OCI-LY7 (cell line): ENCODE measurements at regions not wholly inside any gene's neighbourhood (a gene's known extent, or its start where the extent isn't known, plus 50 kb on each side); places are given as distances from the start of the nearest gene placed in this dataset.

Source experiments
- BruUV-seq: library from RNA; stranded (reverse); fragments of 400-500 nt; replicated peaks from 2 replicates; lab custom pipeline; 2021; lab: Mats Ljungman, UMichigan
- CTCF ChIA-PET: fragments of 300-600 bp; sonication (Branson Sonifier 250); formaldehyde crosslinking; loops from one replicate; lab custom pipeline; 2022; ENCODE audit warnings: antibody characterized with exemption; ENCODE audit not compliant: unreplicated experiment; lab: Charles Lee
- POLR2A ChIA-PET: fragments of 300-600 bp; sonication (Branson Sonifier 250); formaldehyde crosslinking; loops from one replicate; lab custom pipeline; 2022; ENCODE audit warnings: antibody characterized with exemption; lab: Charles Lee
- DNase-seq: peaks from one replicate; pipeline ENCODE4 v3.0.0-alpha.2; 2015; ENCODE audit warnings: low spot score
- H2AFZ ChIP-seq: fragments of 200-600 bp; sonication (generic), shearing (Covaris generic); 2 replicates; pipeline ENCODE4 v1.6.1; 2014; ENCODE audit warnings: mild to moderate bottlenecking, antibody characterized with exemption, low read length, moderate library complexity
- H3K27ac ChIP-seq: fragments of 200-600 bp; sonication (generic); 2 replicates; pipeline ENCODE4 v1.5.1; 2014; ENCODE audit warnings: mixed run types, low read depth, mild to moderate bottlenecking, moderate library complexity, low read length, inconsistent platforms; ENCODE audit not compliant: poor library complexity, severe bottlenecking
- H3K36me3 ChIP-seq: fragments of 200-600 bp; sonication (generic); 2 replicates; pipeline ENCODE4 v1.6.1; 2014; ENCODE audit warnings: mild to moderate bottlenecking, antibody characterized with exemption, low read length, moderate library complexity, mixed read lengths; ENCODE audit not compliant: insufficient read depth
- H3K4me1 ChIP-seq: fragments of 200-600 bp; sonication (generic); 2 replicates; pipeline ENCODE4 v1.5.1; 2014; ENCODE audit warnings: mild to moderate bottlenecking, low read length; ENCODE audit not compliant: insufficient read depth, poor library complexity, severe bottlenecking
- H3K4me2 ChIP-seq: fragments of 200-600 bp; sonication (generic); 2 replicates; pipeline ENCODE4 v1.6.1; 2014; ENCODE audit warnings: mild to moderate bottlenecking, low read length
- H3K4me3 ChIP-seq: fragments of 200-600 bp; sonication (generic); 2 replicates; pipeline ENCODE4 v1.5.1; 2014; ENCODE audit warnings: mild to moderate bottlenecking, low read depth, low read length; ENCODE audit not compliant: poor library complexity, severe bottlenecking
- H3K79me2 ChIP-seq: fragments of 200-600 bp; sonication (generic); 2 replicates; pipeline ENCODE4 v1.6.1; 2016; ENCODE audit warnings: low read depth, mild to moderate bottlenecking, low read length, moderate library complexity, mixed read lengths; ENCODE audit not compliant: insufficient read depth
- H3K9me2 ChIP-seq: fragments of 200-600 bp; sonication (generic); 2 replicates; pipeline ENCODE4 v1.6.1; 2016; ENCODE audit warnings: mild to moderate bottlenecking, low read length, mixed read lengths; ENCODE audit not compliant: insufficient read depth
- H3K9me3 ChIP-seq: fragments of 200-600 bp; sonication (generic); 2 replicates; pipeline ENCODE4 v1.6.1; 2014; ENCODE audit warnings: mild to moderate bottlenecking, mixed run types, low read length, mixed read lengths
- H4K20me1 ChIP-seq: fragments of 200-600 bp; sonication (generic); 2 replicates; pipeline ENCODE4 v1.6.1; 2014; ENCODE audit warnings: mild to moderate bottlenecking, antibody characterized with exemption, low read length, moderate library complexity, mixed read lengths; ENCODE audit not compliant: insufficient read depth
- EZH2phosphoT487 ChIP-seq: fragments of 200-600 bp; sonication (generic); IDR thresholded peaks from 2 replicates; pipeline ENCODE4 v1.6.1; 2018; ENCODE audit warnings: low read depth, borderline replicate concordance, mild to moderate bottlenecking, mixed run types, antibody characterized with exemption, low read length, moderate library complexity, mixed read lengths
- intact Hi-C: fragments of 100-400 bp; cut with micrococcal nuclease; formaldehyde crosslinking; loops from one replicate; pipeline ENCODE4 v1.10.0; 2022; ENCODE audit not compliant: unreplicated experiment
- TF ChIP-seq, protein P1 (sequence below): fragments of 200-600 bp; sonication (generic); conservative IDR thresholded peaks from 2 replicates; pipeline ENCODE4 v1.5.1; 2014; ENCODE audit warnings: mild to moderate bottlenecking, antibody characterized with exemption, low read length, moderate library complexity, mixed read lengths

- H2AFZ ChIP-seq = no peak overlapping the region
- TF ChIP-seq EZH2phosphoT487 = no peak
- TF ChIP-seq, protein P1, sequence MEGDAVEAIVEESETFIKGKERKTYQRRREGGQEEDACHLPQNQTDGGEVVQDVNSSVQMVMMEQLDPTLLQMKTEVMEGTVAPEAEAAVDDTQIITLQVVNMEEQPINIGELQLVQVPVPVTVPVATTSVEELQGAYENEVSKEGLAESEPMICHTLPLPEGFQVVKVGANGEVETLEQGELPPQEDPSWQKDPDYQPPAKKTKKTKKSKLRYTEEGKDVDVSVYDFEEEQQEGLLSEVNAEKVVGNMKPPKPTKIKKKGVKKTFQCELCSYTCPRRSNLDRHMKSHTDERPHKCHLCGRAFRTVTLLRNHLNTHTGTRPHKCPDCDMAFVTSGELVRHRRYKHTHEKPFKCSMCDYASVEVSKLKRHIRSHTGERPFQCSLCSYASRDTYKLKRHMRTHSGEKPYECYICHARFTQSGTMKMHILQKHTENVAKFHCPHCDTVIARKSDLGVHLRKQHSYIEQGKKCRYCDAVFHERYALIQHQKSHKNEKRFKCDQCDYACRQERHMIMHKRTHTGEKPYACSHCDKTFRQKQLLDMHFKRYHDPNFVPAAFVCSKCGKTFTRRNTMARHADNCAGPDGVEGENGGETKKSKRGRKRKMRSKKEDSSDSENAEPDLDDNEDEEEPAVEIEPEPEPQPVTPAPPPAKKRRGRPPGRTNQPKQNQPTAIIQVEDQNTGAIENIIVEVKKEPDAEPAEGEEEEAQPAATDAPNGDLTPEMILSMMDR = no peak
- H4K20me1 ChIP-seq = no peaks in the 10 kb centered on the region
- POLR2A ChIA-PET = interaction anchor here (0.6 kb wide), 2 partner anchors 10 to 62 kb away, joined by 4 read pairs; no protein-coding TSS in a partner anchor
- H3K9me2 ChIP-seq = no peaks in the 10 kb centered on the region
- no peaks in the 10 kb centered on the region for H3K79me2 ChIP-seq
- H3K4me2 ChIP-seq = no peak overlapping the region
- DNase-seq = no peak
- intact Hi-C loops = no loop called here
- no peak overlapping the region for H3K4me3 ChIP-seq
- no peaks in the 10 kb centered on the region for H3K4me1 ChIP-seq
- CTCF ChIA-PET = no interaction called here
- H3K9me3 ChIP-seq = no peaks in the 10 kb centered on the region
- no TSS peak for BruUV-seq
- no peak overlapping the region for H3K27ac ChIP-seq
- H3K36me3 ChIP-seq = no peaks in the 10 kb centered on the region
Measured at GRCh38 chr2:16481351-16481750, 184.3 kb downstream of the CYRIA start.

DNA sequence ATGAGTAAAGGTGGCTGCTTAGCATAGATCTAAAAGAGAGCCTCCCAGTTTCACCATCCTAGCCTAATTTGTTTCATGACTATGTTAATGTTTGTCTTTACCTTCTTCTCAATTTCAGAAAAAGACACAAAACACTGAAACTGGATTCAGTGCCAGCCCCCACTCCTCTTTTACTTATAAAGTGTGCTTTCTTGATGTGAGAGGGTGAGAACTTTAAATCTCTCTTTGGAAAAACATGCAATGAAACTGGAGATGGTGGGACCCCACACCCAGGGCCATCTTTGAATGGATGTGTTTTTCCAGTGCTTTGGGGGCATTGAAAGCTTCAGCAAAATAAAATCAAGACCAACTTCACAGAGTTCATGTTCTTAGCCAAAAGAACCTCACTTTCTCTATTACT lies 185.9 kb downstream of the CYRIA start:
- Histone ChIP-seq H4K20me1 (no peaks in the 10 kb centered on the region), H3K4me3 (no peak overlapping the region), H3K79me2 (no peaks in the 10 kb centered on the region), H2AFZ (no peak overlapping the region), H3K4me2 (no peak overlapping the region), H3K9me3 (no peaks in the 10 kb centered on the region), H3K9me2 (no peaks in the 10 kb centered on the region), H3K4me1 (no peaks in the 10 kb centered on the region), H3K36me3 (no peaks in the 10 kb centered on the region), H3K27ac (no peak overlapping the region)
- ChIA-PET CTCF (no interaction called here), POLR2A (interaction anchor here (0.6 kb wide), 1 partner anchor 521 kb away, joined by 3 read pairs; no protein-coding TSS in a partner anchor)
- no peak for DNase-seq
- TF ChIP-seq, protein P1 = no peak
- no peak for TF ChIP-seq EZH2phosphoT487
- intact Hi-C loops = no loop called here
- BruUV-seq = no TSS peak

DNA sequence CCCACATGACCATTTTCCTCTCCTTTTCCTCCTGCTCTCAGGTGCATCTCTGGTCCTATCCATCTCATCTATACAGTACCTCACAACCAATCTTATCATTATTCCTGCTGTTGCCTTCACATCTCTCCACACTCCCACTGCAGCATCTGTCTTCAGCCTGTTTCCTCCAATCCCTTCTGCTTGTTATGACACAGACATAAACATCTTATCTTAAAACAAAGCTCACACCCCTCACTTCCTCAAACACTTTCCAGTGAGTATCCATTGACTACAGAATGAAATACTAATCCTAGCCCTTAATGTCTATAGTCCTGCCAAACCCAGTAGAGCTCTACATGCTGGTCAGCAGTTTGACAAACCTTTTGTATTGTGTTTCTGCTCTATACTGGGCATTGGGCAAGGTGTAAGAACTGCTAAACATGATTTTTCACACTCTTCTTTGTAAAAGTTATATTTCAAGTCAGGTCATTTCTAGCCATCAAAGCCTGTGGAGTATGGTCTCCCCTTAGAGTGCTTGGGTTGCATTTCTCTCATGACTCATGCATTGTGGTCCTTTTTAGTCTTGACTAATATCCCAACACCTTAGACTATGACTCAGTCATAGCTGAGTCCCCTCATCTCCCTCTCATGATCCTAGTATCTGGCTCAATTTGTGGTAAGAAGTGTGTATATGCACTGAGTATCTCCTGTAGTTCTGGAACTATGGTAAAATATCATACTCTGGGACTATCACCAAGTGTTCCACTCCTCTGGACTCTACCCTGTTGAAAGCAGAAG lies 187.0 kb downstream of the CYRIA start:
- H3K27ac ChIP-seq = no peak overlapping the region
- CTCF ChIA-PET = no interaction called here
- DNase-seq = no peak
- H3K4me1 ChIP-seq = no peaks in the 10 kb centered on the region
- H3K4me3 ChIP-seq = no peak overlapping the region
- TF ChIP-seq, protein P1 = no peak
- no peak for TF ChIP-seq EZH2phosphoT487
- H3K36me3 ChIP-seq = no peaks in the 10 kb centered on the region
- H3K4me2 ChIP-seq = no peak overlapping the region
- no peaks in the 10 kb centered on the region for H3K9me3 ChIP-seq
- H4K20me1 ChIP-seq = no peaks in the 10 kb centered on the region
- intact Hi-C loops = no loop called here
- no peaks in the 10 kb centered on the region for H3K79me2 ChIP-seq
- POLR2A ChIA-PET = interaction anchor here (0.5 kb wide), 1 partner anchor 748 kb away, joined by 4 read pairs; no protein-coding TSS in a partner anchor
- H2AFZ ChIP-seq = no peak overlapping the region
- no TSS peak for BruUV-seq
- H3K9me2 ChIP-seq = no peaks in the 10 kb centered on the region
